ENCODE measurements at regions not wholly inside any gene's neighbourhood (a gene's known extent, or its start where the extent isn't known, plus 50 kb on each side); places are given as distances from the start of the nearest gene placed in this dataset.
"Not testable (repeated sequence)": the region's sequence is repeated elsewhere in the genome, so short reads cannot be mapped to it uniquely, and the experiment has no call there.

- Mint-ChIP-seq H3K27ac (no peak overlapping the region), H3K4me1 (ENCODE audit: low read depth) (peaks cover 12% of the 10 kb centered on the region), H3K27me3 (no peaks in the 10 kb centered on the region), H3K36me3 (ENCODE audit: insufficient read depth) (no peaks in the 10 kb centered on the region), H3K4me3 (ENCODE audit: low read depth) (no peak overlapping the region), H3K9me3 (ENCODE audit: low read depth) (no peaks in the 10 kb centered on the region)
- no peak for TF ChIP-seq CTCF (IDR thresholded peaks at IDR 0.05; ENCODE audit: unreplicated experiment)
- no peak for DNase-seq (ENCODE audit: low spot score, unreplicated experiment)
Measured at GRCh38 chr6:134405386-134406087, 87.6 kb upstream of the SGK1 start.

- H3K27me3 Mint-ChIP-seq; DNase-seq (ENCODE audit: low spot score, unreplicated experiment); H3K27ac Mint-ChIP-seq; H3K4me3 Mint-ChIP-seq (ENCODE audit: low read depth); H3K9me3 Mint-ChIP-seq (ENCODE audit: low read depth); H3K36me3 Mint-ChIP-seq (ENCODE audit: insufficient read depth): not testable (repeated sequence)
- peaks cover 12% of the 10 kb centered on the region for H3K4me1 Mint-ChIP-seq (ENCODE audit: low read depth)
Measured at GRCh38 chr6:134403312-134403711, 85.4 kb upstream of the SGK1 start.

DNA sequence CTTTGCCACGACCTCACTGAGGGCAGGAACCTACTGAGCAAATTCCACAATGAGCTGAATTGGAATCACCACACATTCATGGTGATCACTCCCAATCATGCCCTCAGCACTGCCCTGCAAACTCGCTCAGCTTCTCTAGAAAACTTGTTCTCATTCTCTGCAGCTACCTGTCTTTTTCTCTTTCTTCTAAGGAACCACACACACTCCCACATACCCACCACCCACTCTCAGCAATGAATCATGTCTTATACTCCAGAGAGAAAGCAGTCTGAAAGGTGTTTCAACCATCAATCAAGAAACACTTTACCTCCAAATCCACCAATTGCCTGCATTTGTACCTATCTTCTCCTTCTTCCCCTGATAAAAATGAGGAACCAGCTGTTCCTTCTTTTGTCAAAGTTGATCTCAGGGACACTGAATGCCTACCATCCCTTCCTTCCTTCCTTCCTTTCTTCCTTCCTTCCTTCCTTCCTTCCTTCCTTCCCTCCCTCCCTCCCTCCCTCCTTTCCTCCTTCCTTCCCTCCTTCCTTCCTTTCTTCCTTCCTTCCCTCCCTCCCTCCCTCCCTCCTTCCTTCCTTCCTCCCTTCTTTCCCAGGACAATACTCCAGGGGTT lies 84.6 kb upstream of the SGK1 start:
- Mint-ChIP-seq H3K4me1 (ENCODE audit: low read depth) (peaks cover 11% of the 10 kb centered on the region), H3K9me3 (ENCODE audit: low read depth) (no peaks in the 10 kb centered on the region), H3K27ac (peak overlapping the region; percentile 13), H3K36me3 (ENCODE audit: insufficient read depth) (no peaks in the 10 kb centered on the region), H3K27me3 (no peaks in the 10 kb centered on the region), H3K4me3 (ENCODE audit: low read depth) (no peak overlapping the region)
- no peak for DNase-seq (ENCODE audit: low spot score, unreplicated experiment)
- no peak for TF ChIP-seq CTCF (IDR thresholded peaks at IDR 0.05; ENCODE audit: unreplicated experiment)

GRCh38 chr6:134400941-134401340 lies 83.0 kb upstream of the SGK1 start:
- H3K9me3 Mint-ChIP-seq (ENCODE audit: low read depth): no peaks in the 10 kb centered on the region
- H3K27ac Mint-ChIP-seq: no peak overlapping the region
- peaks cover 11% of the 10 kb centered on the region for H3K4me1 Mint-ChIP-seq (ENCODE audit: low read depth)
- no peak for DNase-seq (ENCODE audit: low spot score, unreplicated experiment)
- no peaks in the 10 kb centered on the region for H3K27me3 Mint-ChIP-seq
- no peak overlapping the region for H3K4me3 Mint-ChIP-seq (ENCODE audit: low read depth)
- no peak for TF ChIP-seq CTCF (IDR thresholded peaks at IDR 0.05; ENCODE audit: unreplicated experiment)
- no peaks in the 10 kb centered on the region for H3K36me3 Mint-ChIP-seq (ENCODE audit: insufficient read depth)

DNA sequence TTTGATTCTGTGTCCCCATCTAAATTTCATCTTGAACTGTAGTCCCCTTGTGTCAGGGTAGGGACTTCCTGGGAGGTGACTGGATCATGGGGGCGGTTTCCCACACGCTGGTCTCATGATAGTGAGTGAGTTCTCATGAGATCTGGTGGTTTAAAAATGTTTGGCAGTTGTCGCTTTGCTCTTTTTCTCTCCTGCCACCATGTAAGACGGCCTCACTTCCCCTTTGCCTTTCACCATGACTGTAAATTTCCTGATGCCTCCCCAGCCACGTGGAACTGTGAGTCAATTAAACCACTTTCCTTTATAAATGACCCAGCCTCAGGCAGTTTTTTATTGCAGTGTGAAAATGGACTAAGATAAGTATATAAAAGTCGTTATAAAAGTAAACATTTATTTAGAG lies 80.5 kb upstream of the SGK1 start:
- TF ChIP-seq CTCF (IDR thresholded peaks at IDR 0.05; ENCODE audit: unreplicated experiment): no peak
- Mint-ChIP-seq H3K4me3 (ENCODE audit: low read depth) (no peak overlapping the region), H3K27me3 (no peaks in the 10 kb centered on the region), H3K4me1 (ENCODE audit: low read depth) (peaks cover 16% of the 10 kb centered on the region), H3K9me3 (ENCODE audit: low read depth) (no peaks in the 10 kb centered on the region), H3K27ac (no peak overlapping the region), H3K36me3 (ENCODE audit: insufficient read depth) (no peaks in the 10 kb centered on the region)
- DNase-seq (ENCODE audit: low spot score, unreplicated experiment): no peak

DNA sequence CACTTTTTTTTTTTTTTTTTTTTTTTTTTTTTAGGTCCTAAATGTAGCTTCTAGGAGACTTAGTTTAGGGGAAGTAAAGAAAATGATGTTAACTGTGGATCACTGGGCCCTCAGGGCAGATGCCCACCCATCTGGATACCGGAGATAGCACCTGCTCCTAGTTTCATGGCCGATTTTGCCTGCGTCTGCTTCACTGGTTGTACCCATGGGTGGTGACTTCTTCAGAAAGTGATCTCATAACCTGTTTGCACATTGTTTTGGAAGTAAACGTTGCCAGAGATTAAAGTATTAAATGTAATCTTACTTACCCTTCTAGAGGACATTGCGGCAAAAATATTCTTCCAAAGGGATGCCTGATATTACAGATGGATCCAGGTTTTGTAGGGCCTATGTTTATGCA lies 79.8 kb upstream of the SGK1 start:
- TF ChIP-seq CTCF (IDR thresholded peaks at IDR 0.05; ENCODE audit: unreplicated experiment): no peak
- no peaks in the 10 kb centered on the region for H3K27me3 Mint-ChIP-seq
- H3K9me3 Mint-ChIP-seq (ENCODE audit: low read depth): no peaks in the 10 kb centered on the region
- H3K4me1 Mint-ChIP-seq (ENCODE audit: low read depth): peaks cover 14% of the 10 kb centered on the region
- no peak for DNase-seq (ENCODE audit: low spot score, unreplicated experiment)
- no peaks in the 10 kb centered on the region for H3K36me3 Mint-ChIP-seq (ENCODE audit: insufficient read depth)
- no peak overlapping the region for H3K4me3 Mint-ChIP-seq (ENCODE audit: low read depth)
- no peak overlapping the region for H3K27ac Mint-ChIP-seq
